ENCODE measurements at regions not wholly inside any gene's neighbourhood (a gene's known extent, or its start where the extent isn't known, plus 50 kb on each side); places are given as distances from the start of the nearest gene placed in this dataset.
"Not testable (repeated sequence)": the region's sequence is repeated elsewhere in the genome, so short reads cannot be mapped to it uniquely, and the experiment has no call there.

DNA sequence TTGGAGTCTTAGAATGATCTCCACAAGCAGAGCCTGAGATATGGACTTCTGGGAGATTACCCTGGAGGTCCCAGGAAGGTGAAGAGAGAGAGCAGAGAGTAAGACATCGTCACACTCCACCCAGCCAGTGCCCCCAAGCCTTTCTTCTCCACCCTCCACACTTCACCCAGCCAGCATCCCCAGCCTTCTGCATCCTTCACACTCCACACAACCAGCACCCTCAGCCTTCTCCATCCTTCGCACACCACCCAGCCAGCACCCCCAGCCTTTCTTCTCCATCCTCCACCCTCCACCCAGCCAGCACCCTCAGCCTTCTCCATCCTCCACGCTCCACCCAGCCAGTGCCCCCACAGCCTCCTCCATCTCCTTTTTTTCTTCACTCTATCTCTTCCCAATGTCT, 603.9 kb upstream of the B3GAT1 start:
- DNase-seq (ENCODE audit: low read depth in 3 of 3, low spot score in 1 of 3) = no peak

DNA sequence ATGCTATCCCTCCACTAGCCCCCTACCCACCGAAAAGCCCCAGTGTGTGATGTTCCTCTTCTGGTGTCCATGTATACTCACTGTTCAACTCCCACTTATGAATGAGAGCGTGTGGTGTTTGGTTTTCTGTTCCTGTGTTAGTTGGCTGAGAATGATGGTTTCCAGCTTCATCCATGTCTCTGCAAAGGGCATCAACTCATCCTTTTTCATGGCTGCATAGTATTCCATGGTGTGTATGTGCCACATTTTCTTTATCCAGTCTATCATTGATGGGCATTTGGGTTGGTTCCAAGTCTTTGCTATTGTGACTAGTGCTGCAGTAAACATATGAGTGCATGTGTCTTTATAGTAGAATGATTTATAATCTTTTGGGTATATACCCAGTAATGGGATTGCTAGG, 599.3 kb upstream of the B3GAT1 start:
- DNase-seq (ENCODE audit: low read depth in 3 of 3, low spot score in 1 of 3) = not testable (repeated sequence)

DNA sequence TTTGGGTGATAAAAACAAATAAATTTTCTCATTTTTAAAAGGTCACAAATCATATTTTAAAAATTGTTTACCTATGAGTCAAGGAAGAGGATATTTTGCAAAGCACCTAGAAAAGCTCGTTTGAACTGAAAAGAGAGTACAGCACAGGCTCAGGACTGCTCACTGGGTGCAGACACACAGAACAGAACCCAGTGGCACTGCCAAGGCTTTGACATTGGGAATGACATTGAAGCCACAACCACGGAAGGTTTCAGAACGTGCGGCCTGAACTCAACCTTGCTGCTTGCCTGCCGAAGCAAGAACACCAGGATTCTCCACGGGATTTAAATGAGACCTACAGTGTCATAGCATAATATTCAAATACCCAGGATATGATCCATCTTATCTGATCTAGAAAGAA, 597.1 kb upstream of the B3GAT1 start:
- no peak for DNase-seq (ENCODE audit: low read depth in 3 of 3, low spot score in 1 of 3)

DNA sequence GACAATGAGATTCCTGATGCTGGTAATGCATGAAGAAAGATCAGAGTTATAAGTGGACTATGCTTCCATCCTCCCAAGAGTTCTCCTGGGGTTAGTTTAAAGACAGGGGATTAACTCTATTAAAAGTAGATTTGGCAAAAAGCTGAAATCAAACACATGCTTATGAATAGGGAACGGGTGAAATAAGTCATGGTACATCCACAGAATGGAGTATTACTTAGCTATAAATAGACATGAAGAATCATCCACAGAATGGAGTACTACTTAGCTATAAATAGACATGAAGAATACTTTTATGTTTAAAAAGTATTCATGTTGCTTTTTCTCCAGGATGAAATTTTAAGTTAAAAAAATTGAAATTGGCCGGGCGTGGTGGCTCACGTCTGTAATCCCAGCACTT, 596.4 kb upstream of the B3GAT1 start:
- no peak for DNase-seq (ENCODE audit: low read depth in 3 of 3, low spot score in 1 of 3)

DNA sequence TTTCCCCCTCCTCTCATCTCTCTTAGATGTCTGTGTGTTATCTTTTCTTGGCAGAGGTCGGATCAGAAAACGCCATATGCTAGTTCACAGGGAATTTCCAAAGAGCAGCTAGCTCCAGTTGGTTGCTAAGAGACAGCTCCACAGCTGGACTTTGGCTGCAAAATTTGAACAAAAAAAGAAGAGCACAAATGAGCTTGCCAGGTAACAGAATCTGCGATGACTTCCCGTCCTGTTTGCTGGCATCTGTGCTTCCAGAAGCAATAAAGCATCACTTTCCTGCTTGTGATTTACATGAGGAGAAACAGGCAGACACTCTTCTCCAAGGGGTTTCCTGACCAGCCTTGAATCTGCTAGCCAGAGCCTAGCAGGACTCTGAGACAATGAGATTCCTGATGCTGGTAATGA, 596.0 kb upstream of the B3GAT1 start:
- no peak for DNase-seq (ENCODE audit: low read depth in 3 of 3, low spot score in 1 of 3)

DNA sequence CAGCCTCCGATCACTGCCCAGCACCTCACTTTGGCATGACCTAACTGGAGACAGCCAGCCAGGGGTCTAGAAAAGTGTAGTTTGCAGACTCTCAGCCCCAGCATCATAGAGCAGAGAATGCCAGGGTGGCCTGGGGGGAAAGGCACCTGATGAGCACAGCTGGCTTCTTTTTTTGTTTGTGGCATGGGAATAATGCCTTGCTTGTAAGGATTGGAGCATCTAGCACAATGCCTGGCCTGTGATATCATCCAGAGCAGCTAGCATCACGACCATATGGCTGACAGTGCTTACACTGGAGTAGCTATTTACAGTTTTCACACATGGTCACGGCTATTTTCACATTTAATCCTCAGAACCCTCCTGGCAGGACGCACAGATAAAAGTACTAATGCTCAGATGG, 594.8 kb upstream of the B3GAT1 start:
- no peak for DNase-seq (ENCODE audit: low read depth in 3 of 3, low spot score in 1 of 3)

DNA sequence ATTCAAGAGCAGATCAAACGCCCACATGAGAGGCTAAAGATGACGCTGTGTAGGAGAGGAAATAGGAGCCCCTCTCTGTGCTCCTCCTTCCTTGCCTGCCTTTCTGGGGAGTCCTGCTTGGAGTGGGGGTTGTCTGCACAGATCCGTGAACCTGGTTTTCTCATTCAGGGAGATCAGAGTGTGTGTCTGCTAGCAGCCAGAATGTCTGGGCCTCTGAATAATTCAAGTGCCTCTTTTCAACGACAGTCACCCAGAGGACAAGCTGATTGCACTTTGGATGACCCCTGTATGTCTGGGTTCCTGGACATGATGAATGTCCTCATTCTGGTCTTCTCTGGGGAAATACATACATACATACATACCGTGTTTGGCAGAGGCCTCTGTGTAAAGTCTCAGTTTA, 592.5 kb upstream of the B3GAT1 start:
- no peak for DNase-seq (ENCODE audit: low read depth in 3 of 3, low spot score in 1 of 3)

DNA sequence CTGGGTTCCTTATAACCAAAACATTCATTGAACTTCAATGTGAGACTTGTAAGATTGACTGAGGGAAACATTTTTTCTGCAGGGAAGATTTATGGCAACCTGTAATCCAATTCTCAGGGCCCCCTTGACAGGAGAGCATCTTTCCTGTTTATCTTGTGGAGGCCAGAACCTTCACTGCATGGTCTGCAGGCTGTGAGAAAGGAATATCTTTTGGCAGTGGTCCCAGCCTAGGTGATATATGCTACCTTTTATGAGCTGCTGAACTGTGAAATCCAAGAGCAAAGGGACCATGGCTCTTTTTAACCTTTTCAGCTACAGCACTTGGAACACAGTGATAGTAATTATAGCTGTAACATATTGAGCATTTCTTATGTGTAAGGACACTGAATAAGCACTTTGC, 590.2 kb upstream of the B3GAT1 start:
- no peak for DNase-seq (ENCODE audit: low read depth in 3 of 3, low spot score in 1 of 3)

DNA sequence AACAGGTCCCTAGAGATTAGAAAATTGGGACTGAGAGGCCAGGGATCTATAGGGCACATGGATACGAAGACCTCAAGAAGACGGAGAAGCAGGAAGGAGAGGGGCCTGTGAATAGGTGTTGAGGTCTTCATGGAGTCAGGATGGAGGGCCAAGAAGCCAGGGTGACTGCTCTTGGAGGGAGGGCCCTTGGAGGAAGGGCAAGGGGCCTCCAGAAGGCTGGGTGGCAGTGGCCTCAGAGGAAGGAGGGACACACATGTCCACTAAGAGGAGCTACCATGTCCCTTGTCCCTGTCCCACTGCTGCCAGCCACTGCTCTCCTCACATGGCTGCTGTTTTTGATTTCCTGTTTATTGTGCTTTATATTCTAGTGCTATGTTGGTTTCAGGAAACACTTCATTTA, 589.5 kb upstream of the B3GAT1 start:
- DNase-seq (ENCODE audit: low read depth in 3 of 3, low spot score in 1 of 3) = no peak

DNA sequence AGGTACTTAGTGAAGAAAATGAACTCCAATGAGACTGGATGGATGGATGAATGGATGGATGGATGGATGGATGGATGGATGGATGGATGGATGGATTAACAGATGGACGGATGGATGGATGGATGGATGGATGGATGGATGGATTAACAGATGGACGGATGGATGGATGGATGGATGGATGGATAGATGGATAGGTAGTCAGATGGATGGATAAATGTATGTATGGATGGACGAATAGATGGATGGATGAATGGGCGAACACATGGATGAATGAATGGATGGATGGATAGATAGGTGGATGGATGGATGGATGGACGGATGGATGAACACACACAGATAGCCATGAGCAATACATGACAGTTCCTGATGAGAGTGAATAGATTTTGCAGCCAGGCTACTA, 589.0 kb upstream of the B3GAT1 start:
- not testable (repeated sequence) for DNase-seq (ENCODE audit: low read depth in 3 of 3, low spot score in 1 of 3)

DNA sequence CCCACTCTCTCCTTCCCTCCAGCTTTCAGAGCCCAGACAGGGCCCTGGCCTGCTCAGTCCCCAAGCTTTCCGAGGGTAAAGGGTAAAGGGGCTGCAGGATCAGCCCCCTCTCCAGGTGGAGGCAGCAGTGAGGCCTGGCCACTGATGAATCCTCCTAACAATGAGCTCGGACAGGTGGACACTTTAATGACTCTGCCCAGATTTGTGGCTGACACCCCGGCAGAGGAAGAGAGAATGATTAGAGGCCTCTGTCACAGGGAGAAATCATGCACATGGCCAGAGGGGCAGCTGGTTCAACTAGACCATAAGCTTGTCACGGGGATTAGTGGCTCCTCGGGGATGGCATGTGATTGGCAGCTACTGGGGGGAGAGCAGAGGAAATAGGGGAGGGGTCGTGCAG, 587.5 kb upstream of the B3GAT1 start:
- DNase-seq (ENCODE audit: low read depth in 3 of 3, low spot score in 1 of 3) = no peak

DNA sequence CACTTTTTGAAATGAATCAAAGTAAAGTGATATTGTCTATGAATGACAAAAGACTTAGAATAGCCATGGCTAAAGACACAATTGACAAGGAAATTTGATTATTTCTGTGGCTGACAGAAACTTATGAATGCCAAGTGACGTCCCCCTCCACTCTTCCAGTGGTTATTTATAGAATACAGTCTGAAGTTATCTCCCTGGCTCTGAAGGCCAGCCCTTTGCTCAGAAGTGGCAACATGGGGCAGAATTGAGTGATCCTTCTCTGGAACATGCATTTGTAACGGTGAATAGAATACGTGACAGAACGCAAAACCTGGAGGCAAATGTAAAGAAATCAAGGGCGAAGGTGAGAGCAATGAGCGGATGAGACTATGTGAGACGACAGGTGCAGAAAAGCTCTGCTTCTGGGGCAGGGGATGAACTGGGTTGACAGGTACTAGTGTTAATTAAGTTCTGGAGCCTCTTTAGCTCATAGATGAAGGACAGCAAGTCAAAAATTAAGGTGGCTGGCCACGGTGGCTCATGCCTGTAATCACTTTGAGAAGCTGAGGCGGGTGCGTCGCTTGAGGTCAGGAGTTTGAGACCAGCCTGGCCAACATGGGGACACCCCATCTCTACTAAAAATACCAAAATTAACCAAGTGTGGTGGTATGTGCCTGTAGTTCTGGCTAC, 585.7 kb upstream of the B3GAT1 start:
- DNase-seq (ENCODE audit: low read depth in 3 of 3, low spot score in 1 of 3) = no peak

DNA sequence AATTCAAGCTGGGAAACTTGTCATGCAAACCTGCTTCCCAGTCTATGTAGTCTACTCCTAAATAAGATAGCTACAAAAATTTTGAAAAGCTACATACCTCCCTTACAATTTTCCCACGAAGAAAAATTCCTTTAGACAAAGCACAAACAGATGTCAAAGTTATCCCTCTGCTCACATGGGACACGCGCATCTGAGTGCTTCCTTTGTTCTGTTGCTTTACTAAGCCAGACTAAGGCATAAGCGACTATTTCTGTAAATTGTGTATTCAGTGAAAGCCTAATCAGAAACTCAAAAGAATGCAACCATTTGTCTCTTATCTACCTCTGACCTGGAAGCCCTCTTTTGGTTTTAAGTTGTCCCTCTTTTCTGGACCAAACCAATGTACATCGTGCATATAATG, 583.7 kb upstream of the B3GAT1 start:
- no peak for DNase-seq (ENCODE audit: low read depth in 3 of 3, low spot score in 1 of 3)

DNA sequence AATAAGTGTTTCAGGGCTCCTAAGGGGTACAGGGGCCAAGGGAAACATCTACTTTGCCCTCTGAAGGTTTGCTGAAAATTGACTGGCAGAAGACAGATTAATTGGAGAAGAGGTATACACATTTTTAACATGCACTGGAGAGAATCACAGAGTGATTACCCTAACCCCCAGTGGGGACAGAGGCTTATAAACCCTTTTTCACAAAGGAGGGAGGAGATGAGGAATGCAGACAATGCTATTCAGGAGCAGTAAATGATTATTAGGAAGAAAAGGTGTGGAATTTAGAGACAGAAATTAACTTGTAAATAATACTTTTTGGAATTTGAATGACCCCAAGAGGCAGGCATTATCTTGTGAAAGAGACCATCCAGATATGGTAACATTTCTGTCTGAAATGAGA, 582.4 kb upstream of the B3GAT1 start:
- DNase-seq (ENCODE audit: low read depth in 3 of 3, low spot score in 1 of 3) = no peak

DNA sequence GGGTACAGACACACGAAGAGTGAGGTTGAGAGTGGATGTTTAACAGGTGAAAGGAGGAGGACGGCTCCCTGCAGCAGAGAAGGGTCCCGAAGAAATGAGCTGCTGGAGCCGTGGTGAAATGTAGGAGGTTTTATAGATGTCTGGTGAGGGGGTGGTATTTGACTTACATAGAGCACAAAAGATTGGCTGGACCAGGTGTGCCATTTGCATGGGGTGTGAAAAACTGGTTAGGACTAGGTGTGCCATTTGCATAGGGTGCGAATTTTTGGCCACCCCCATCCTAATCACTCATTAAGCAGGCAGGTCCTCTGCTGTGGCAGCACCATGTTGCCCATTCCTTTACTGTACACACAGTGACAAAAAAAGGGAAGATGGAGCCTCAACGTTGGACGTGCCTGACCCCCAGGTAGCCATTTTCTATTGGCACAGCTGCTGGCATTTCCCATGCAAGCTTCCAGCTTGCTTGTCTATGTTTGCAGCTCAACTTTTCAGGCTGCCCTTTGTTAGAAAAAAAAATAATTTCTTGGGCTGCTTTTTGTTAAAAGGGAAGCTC, 581.7 kb upstream of the B3GAT1 start:
- no peak for DNase-seq (ENCODE audit: low read depth in 3 of 3, low spot score in 1 of 3)

DNA sequence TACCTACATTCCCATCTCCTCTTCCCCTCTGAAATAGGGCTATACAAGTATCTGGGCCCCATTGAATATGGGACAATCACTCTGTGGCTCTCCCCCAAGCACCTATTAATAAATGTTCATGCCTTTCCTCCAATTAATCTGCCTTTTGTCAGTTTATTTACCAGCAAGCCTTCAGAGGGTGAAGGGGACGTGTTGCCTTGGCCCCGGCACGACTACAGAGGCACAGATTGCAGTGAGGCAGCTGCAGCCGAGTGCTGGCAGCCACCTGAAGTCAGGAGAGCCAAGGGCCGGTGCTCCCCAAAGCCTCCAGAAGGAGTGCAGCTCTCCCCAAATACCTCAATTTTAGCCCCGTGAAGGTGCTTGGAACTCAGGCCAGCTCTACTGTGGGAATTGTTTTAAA, 580.9 kb upstream of the B3GAT1 start:
- no peak for DNase-seq (ENCODE audit: low read depth in 3 of 3, low spot score in 1 of 3)

DNA sequence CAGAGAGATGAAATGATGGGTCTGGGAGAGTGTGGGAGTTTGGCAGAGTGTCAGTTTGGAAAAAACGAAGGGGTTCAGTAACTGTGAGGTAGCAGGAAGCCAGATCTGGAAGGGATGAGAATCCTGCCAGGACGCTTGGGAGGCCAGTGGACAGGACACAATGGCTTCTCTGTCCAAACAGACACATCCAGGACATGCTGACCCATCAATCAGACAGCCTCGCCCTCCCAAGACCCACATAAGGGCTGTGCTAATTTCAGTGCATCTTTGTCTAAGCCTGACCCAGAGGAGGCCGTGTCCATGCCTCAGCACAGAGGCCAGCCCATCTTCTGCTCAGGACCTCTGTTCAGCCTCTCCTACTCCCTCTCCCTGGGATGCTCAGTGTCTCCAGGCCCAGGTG, 576.5 kb upstream of the B3GAT1 start:
- no peak for DNase-seq (ENCODE audit: low read depth in 3 of 3, low spot score in 1 of 3)

DNA sequence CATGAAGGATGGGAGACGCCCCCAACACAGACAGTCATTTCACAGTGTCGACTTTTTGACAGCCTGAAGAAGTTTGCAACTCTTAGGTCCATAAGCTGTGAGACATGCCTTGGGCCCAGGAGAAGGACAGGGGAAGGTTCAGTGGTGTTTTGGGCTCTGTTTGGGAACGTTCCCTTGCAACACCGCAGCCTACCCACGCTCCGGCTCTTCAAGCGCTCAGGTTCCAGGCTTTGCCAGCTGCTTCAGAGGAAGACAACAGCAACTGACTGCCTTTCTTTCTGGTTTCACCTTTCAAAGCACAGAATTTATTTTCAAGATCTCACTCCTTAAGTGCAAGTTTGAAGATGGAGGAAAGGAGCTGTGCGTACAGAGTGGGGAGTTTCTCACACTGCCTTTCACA, 575.8 kb upstream of the B3GAT1 start:
- no peak for DNase-seq (ENCODE audit: low read depth in 3 of 3, low spot score in 1 of 3)

DNA sequence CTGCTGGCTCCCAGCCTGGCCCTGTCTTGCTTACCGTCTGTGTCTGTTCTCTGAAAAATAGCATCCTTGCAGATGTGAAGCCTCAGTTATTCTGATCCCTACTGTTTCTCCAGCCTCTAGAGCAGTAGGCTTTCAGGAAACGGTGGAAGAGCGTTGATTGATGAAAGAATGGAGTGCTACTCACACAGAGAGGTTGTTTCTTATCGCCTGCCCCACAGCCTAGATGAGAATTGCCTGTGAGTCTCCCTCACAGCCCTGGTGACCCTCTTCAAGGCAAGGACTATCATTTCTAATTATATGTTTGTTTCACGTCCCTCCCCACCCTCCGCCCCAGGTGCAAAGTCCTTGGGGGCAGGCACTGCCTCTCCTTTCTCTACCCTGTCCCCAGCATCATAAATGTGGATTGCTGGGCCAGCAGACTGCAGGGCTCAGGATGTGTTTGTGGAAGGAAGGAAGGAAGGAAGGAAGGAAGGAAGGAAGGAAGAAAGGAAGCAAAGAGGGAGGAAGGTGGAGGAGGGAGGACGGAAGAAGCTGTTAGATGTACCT, 575.3 kb upstream of the B3GAT1 start:
- no peak for DNase-seq (ENCODE audit: low read depth in 3 of 3, low spot score in 1 of 3)

DNA sequence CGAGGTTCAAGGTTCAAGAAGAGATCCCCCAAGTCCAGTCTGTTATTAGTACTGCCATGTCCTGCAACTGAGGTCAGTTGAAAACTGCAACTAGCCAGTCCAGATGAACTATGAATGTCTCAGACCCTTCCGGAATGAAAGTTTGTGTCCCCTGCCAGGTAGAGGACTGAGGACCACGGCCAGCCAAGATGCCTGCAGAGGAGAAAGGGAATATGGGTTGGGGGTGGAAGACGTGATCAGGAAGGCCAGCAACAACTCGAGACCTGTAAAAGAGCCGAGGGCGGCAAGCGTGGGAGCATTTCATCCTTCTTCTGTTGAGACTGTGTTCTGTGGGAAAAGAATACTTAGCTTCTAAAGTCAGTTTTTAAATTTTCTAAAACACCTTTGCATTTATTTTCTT, 572.4 kb upstream of the B3GAT1 start:
- no peak for DNase-seq (ENCODE audit: low read depth in 3 of 3, low spot score in 1 of 3)

DNA sequence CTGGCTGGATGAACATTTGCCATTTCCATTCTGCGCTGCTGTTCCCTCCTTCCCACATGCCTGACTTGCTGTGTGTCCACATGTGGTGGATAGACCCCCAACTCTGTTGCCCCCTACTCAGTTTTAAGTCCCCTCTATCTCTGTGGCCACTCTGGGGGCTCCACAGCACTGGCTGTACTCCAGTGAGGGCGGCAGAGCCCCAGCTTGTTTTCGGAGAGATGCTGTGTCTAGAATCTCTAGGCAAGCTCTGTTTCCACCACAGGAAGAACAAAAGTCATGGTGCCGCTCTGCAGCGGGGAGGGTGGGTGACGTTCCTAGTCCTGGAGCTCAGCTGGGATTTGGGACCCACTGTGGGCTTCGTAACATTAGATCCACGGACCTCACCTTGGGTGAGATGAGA, 570.4 kb upstream of the B3GAT1 start:
- not testable (repeated sequence) for DNase-seq (ENCODE audit: low read depth in 3 of 3, low spot score in 1 of 3)

DNA sequence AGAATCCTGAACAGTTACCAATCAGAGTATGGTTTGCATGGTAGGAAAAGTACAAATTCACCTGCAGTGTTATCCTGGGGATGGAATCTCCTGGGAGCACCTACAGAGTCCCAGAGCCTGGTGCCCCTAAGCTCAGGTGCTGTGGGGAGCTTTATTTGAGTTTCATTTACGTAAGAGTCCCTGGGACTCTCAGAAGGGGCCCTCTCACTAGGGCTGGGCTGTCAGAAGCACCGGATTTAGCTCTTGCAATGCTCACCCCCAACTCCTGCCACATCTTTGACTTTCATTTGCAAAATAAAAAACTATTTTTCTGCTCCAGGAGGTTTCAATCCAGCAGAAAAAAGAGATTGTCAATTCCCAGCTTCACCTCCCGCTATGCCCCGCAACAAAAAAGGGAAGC, 569.8 kb upstream of the B3GAT1 start:
- DNase-seq (ENCODE audit: low read depth in 3 of 3, low spot score in 1 of 3) = no peak
